HepG2 (cell line): ENCODE measurements at regions not wholly inside any gene's neighbourhood (a gene's known extent, or its start where the extent isn't known, plus 50 kb on each side); places are given as distances from the start of the nearest gene placed in this dataset.

Source experiments
- ATAC-seq: fragments of 200-7000 bp; cut with Tn5 transposase; 3 replicates; pipeline ENCODE4 v1.9.1; 2020; ENCODE audit warnings: mild to moderate bottlenecking, moderate library complexity
- BruUV-seq: library from RNA; stranded (reverse); fragments of 400-500 nt; replicated peaks from 2 replicates; lab custom pipeline; 2021; lab: Mats Ljungman, UMichigan
- CTCF ChIA-PET: fragments of 300-600 bp; formaldehyde crosslinking; extraction: SDS; loops from one replicate; lab custom pipeline; 2021; ENCODE audit warnings: low total read pairs, inconsistent platforms, low intra/inter-chr PET ratio; lab: Yijun Ruan, JAX
- POLR2A ChIA-PET: fragments of 350-600 bp; sonication (Branson Sonifier 250); formaldehyde crosslinking; loops from one replicate; lab custom pipeline; 2020; ENCODE audit warnings: antibody characterized with exemption, inconsistent platforms; lab: Yijun Ruan, JAX
- DNase-seq: peaks from one replicate; pipeline ENCODE4 v3.0.0-alpha.2; 2015; ENCODE audit warnings: low spot score
- FAIRE-seq: peaks from 3 replicates; lab custom pipeline; 2011; peaks lifted over from hg19 to GRCh38; lab: Jason Lieb, UNC
- H2AFZ ChIP-seq: one replicate; pipeline ENCODE4 v1.6.1; 2011; ENCODE audit warnings: low read length, inconsistent platforms
- H3K27ac ChIP-seq: fragments of 300-600 bp; 3 replicates; pipeline ENCODE4 v1.8.0; 2011; ENCODE audit warnings: mixed run types, mild to moderate bottlenecking, mixed read lengths, low read length, inconsistent platforms; ENCODE audit not compliant: insufficient read depth; ENCODE audit errors: extremely low read length
- H3K27me3 ChIP-seq, 2 experiments: fragments of 200-600 bp in 1 of 2; 2 replicates in 1 of 2; 3 replicates in 1 of 2; pipeline versions ENCODE4 v1.6.0 to v1.8.0; 2011; ENCODE audit warnings: low read length in 2 of 2, mild to moderate bottlenecking in 2 of 2, moderate library complexity in 2 of 2, inconsistent platforms in 1 of 2; ENCODE audit not compliant: insufficient read depth in 2 of 2, control insufficient read depth in 1 of 2
- H3K36me3 ChIP-seq, 2 experiments: fragments of 200-600 bp in 1 of 2; replicated peaks in 1 of 2; 2 replicates in 1 of 2; 3 replicates in 1 of 2; pipeline versions ENCODE4 v1.5.1 to v1.8.0; 2011; ENCODE audit warnings: low read length in 2 of 2, inconsistent platforms in 1 of 2; ENCODE audit not compliant: insufficient read depth in 2 of 2, control insufficient read depth in 1 of 2
- H3K4me1 ChIP-seq: 2 replicates; pipeline ENCODE4 v1.5.1; 2012; ENCODE audit warnings: low read length, inconsistent platforms; ENCODE audit not compliant: insufficient read depth
- H3K4me2 ChIP-seq: 2 replicates; pipeline ENCODE4 v1.6.0; 2011; ENCODE audit warnings: low read depth, low read length, inconsistent platforms
- H3K4me3 ChIP-seq, 3 experiments: fragments of 200-600 bp in 1 of 3; sonication (generic), shearing (Covaris generic) in 1 of 3; replicated peaks in 1 of 3; 2 replicates each; pipeline ENCODE4 v1.5.1; 2011 to 2016; ENCODE audit warnings: low read length in 3 of 3, inconsistent platforms in 2 of 3, low read depth in 2 of 3, mild to moderate bottlenecking in 2 of 3, control low read depth in 1 of 3, mixed read lengths in 1 of 3; ENCODE audit not compliant: insufficient read depth in 1 of 3
- H3K79me2 ChIP-seq: one replicate; pipeline ENCODE4 v1.6.1; 2011; ENCODE audit warnings: low read length, inconsistent platforms; ENCODE audit not compliant: insufficient read depth
- H3K9ac ChIP-seq: 2 replicates; pipeline ENCODE4 v1.6.0; 2011; ENCODE audit warnings: mild to moderate bottlenecking, low read depth, low read length, inconsistent platforms; ENCODE audit not compliant: insufficient read depth
- H3K9me3 ChIP-seq: 2 replicates; pipeline ENCODE4 v1.5.1; 2012; ENCODE audit warnings: mild to moderate bottlenecking, low read length
- H4K20me1 ChIP-seq: 2 replicates; pipeline ENCODE4 v1.6.0; 2011; ENCODE audit warnings: inconsistent platforms, mild to moderate bottlenecking, low read length, moderate library complexity; ENCODE audit not compliant: insufficient read depth
- NBN ChIP-seq: fragments of 450-650 bp; conservative IDR thresholded peaks from 2 replicates; pipeline ENCODE4 v1.6.1; 2017
- SNAI1 ChIP-seq: sonication (generic); formaldehyde crosslinking; IDR thresholded peaks from 2 replicates; pipeline ENCODE4 v1.5.0; 2020; ENCODE audit warnings: mild to moderate bottlenecking, missing genetic modification reagents, borderline replicate concordance
- ZNF451 ChIP-seq: sonication (generic); formaldehyde crosslinking; IDR thresholded peaks from 2 replicates; pipeline ENCODE4 v1.5.0; 2020; ENCODE audit warnings: mild to moderate bottlenecking, missing genetic modification reagents
- WGBS: methylation state at CpG from one replicate; pipeline ENCODE4 v1.1.6; 2017; ENCODE audit warnings: low lambda C conversion rate; 5-methylcytosine and 5-hydroxymethylcytosine counted together
- in situ Hi-C: cut with HindIII; loops from 2 replicates; pipeline ENCODE4 v1.10.0; 2017; ENCODE audit warnings: low pct_unique_long_range_greater_than_20kb; ENCODE audit not compliant: extremely low pct_ligation_motif_present
- intact Hi-C: fragments of 100-400 bp; cut with micrococcal nuclease; formaldehyde crosslinking; loops from one replicate; pipeline ENCODE4 v1.10.0; 2022; ENCODE audit not compliant: unreplicated experiment
- TF ChIP-seq, protein P1 (sequence below): sonication (generic); formaldehyde crosslinking; IDR thresholded peaks from 2 replicates; pipeline ENCODE4 v1.4.0; 2020; ENCODE audit warnings: low read depth, mild to moderate bottlenecking, missing genetic modification reagents

DNA sequence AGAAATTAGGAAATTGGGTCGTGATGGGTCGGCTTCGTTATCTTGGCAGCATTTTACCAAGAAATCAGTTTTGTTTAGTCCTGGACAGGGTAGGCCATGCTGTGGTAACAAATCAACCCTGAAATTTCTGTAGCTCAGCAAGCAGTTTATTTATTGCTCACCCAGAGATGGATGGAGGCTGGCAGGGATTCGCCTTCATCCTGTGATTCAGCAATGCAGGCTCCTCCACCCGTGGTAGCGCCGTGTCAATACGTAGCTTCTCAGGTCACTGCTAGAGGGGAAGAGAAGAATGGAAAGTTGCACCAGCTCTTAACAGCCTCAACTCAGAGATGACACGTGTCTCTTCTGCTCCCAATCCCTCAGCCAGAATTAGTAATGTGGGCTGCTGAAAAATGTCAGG, 157.0 kb upstream of the SGK1 start:
- Histone ChIP-seq H3K9ac (no peak overlapping the region), H3K9me3 (no peaks in the 10 kb centered on the region), H4K20me1 (no peaks in the 10 kb centered on the region), H3K27ac (no peak overlapping the region)
- CTCF ChIA-PET: no interaction called here
- no TSS peak for BruUV-seq
- WGBS: 68% methylated on average over 9 of the region's 9 CpGs
- TF ChIP-seq, protein P1, sequence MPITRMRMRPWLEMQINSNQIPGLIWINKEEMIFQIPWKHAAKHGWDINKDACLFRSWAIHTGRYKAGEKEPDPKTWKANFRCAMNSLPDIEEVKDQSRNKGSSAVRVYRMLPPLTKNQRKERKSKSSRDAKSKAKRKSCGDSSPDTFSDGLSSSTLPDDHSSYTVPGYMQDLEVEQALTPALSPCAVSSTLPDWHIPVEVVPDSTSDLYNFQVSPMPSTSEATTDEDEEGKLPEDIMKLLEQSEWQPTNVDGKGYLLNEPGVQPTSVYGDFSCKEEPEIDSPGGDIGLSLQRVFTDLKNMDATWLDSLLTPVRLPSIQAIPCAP (CRISPR knock-in tag): no peak
- TF ChIP-seq, all 625 proteins: peak for 0
- no peaks in the 10 kb centered on the region for H3K4me1 ChIP-seq
- ATAC-seq (no peak), DNase-seq (no peak), FAIRE-seq (no peak)
- POLR2A ChIA-PET: no interaction called here
- no peak overlapping the region for H2AFZ ChIP-seq
- no peaks in the 10 kb centered on the region for H3K79me2 ChIP-seq
- H3K4me2 ChIP-seq: no peak overlapping the region
- no peak overlapping the region for H3K4me3 ChIP-seq
- in situ Hi-C loops (no loop called here), intact Hi-C loops (no loop called here)
- no peaks in the 10 kb centered on the region for H3K36me3 ChIP-seq
- H3K27me3 ChIP-seq: no peaks in the 10 kb centered on the region

DNA sequence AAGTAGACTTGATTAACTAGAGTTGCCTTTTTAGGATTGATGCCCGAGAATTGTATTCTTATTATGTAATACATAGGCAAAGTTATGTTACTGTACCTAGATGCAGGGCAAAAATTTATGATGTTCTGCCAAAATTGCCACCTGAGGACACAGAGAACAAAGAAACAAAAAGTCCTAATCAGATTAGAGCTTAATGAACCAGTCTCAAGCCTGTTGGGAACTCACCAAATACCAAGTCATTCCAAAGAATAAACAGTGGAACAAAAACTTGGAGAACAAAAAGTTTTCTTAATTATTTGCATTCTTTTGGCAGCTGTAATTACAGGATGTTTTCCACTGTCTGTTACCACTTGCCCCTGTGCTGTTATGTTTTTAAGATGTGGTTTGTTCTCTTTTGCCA, 154.7 kb upstream of the SGK1 start:
- ATAC-seq (no peak), DNase-seq (no peak), FAIRE-seq (no peak)
- 0 out of 5 replicates have a peak, but pooled peaks cover 0 to 5% of the 10 kb centered on the region in 2 experiments for H3K27me3 ChIP-seq
- no peak overlapping the region for H3K27ac ChIP-seq
- no peak overlapping the region for H3K9ac ChIP-seq
- no peaks in the 10 kb centered on the region for H3K9me3 ChIP-seq
- H2AFZ ChIP-seq: no peak overlapping the region
- intact Hi-C loops (no loop called here), in situ Hi-C loops (no loop called here)
- POLR2A ChIA-PET: no interaction called here
- no peak overlapping the region for H3K4me2 ChIP-seq
- no peak overlapping the region for H3K4me3 ChIP-seq
- 0% methylated on average over 1 of the region's 1 CpG for WGBS
- H3K79me2 ChIP-seq: no peaks in the 10 kb centered on the region
- H4K20me1 ChIP-seq: no peaks in the 10 kb centered on the region
- BruUV-seq: no TSS peak
- no peak for TF ChIP-seq SNAI1
- TF ChIP-seq ZNF451 (CRISPR knock-in tag): no peak
- no peak for TF ChIP-seq NBN
- H3K36me3 ChIP-seq: no peaks in the 10 kb centered on the region
- CTCF ChIA-PET: no interaction called here
- no peaks in the 10 kb centered on the region for H3K4me1 ChIP-seq
